ENCODE measurements at regions not wholly inside any gene's neighbourhood (a gene's known extent, or its start where the extent isn't known, plus 50 kb on each side); places are given as distances from the start of the nearest gene placed in this dataset.

DNA sequence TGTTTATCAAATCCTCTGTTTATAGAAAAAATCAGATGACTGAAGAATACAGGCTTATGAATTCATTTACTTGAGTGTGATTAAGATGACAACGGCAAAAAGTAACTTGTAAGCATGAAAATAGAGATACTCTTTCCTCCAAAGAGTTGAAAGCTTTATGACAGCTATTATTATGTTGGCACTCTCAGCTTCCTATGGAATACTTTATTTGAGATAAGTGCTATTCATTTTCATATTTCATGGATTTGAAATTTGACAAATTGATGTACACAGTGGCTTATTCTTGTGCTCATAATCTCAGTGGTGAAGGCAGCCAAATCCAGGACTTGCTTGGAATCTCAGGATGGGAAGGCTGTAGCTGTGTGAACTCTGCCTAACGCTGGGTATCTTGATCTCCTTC, 991.6 kb downstream of the GALC start:
- TF ChIP-seq, protein P1, sequence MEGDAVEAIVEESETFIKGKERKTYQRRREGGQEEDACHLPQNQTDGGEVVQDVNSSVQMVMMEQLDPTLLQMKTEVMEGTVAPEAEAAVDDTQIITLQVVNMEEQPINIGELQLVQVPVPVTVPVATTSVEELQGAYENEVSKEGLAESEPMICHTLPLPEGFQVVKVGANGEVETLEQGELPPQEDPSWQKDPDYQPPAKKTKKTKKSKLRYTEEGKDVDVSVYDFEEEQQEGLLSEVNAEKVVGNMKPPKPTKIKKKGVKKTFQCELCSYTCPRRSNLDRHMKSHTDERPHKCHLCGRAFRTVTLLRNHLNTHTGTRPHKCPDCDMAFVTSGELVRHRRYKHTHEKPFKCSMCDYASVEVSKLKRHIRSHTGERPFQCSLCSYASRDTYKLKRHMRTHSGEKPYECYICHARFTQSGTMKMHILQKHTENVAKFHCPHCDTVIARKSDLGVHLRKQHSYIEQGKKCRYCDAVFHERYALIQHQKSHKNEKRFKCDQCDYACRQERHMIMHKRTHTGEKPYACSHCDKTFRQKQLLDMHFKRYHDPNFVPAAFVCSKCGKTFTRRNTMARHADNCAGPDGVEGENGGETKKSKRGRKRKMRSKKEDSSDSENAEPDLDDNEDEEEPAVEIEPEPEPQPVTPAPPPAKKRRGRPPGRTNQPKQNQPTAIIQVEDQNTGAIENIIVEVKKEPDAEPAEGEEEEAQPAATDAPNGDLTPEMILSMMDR (conservative IDR thresholded peaks at IDR 0.05) = no peak
- TF ChIP-seq EZH2 (IDR thresholded peaks at IDR 0.05; ENCODE audit: low read depth) = no peak

Data from PC-9 (cell line).